Ishikawa (cell line): ENCODE measurements at regions not wholly inside any gene's neighbourhood (a gene's known extent, or its start where the extent isn't known, plus 50 kb on each side); places are given as distances from the start of the nearest gene placed in this dataset.

Source experiments
- CEBPB ChIP-seq: IDR thresholded peaks from 2 replicates; pipeline ENCODE4 v1.6.1; 2012
- CREB1 ChIP-seq: IDR thresholded peaks from 2 replicates; pipeline ENCODE4 v1.6.1; 2012; ENCODE audit warnings: low read depth
- EGR1 ChIP-seq: IDR thresholded peaks from 2 replicates; pipeline ENCODE4 v1.6.1; 2012
- EP300 ChIP-seq: IDR thresholded peaks from 2 replicates; pipeline ENCODE4 v1.6.1; 2012; ENCODE audit warnings: borderline replicate concordance
- FOXM1 ChIP-seq: IDR thresholded peaks from 2 replicates; pipeline ENCODE4 v1.6.1; 2012; ENCODE audit warnings: low read depth, borderline replicate concordance
- MAX ChIP-seq: IDR thresholded peaks from 2 replicates; pipeline ENCODE4 v1.6.1; 2012
- NFIC ChIP-seq: IDR thresholded peaks from 2 replicates; pipeline ENCODE4 v1.6.1; 2012
- RAD21 ChIP-seq: IDR thresholded peaks from 2 replicates; pipeline ENCODE4 v1.6.1; 2012; ENCODE audit warnings: low read depth
- TAF1 ChIP-seq: IDR thresholded peaks from 2 replicates; pipeline ENCODE4 v1.6.1; 2012; ENCODE audit warnings: low read depth, mild to moderate bottlenecking
- TCF12 ChIP-seq: IDR thresholded peaks from 2 replicates; pipeline ENCODE4 v1.6.1; 2012; ENCODE audit warnings: low read depth
- USF1 ChIP-seq: IDR thresholded peaks from 2 replicates; pipeline ENCODE4 v1.6.1; 2012
- YY1 ChIP-seq: IDR thresholded peaks from 2 replicates; pipeline ENCODE4 v1.6.1; 2012; ENCODE audit warnings: low read depth
- ZBTB7A ChIP-seq: IDR thresholded peaks from 2 replicates; pipeline ENCODE4 v1.6.1; 2012; ENCODE audit warnings: low read depth
- TF ChIP-seq, protein P1 (sequence below): IDR thresholded peaks from 2 replicates; pipeline ENCODE4 v1.6.1; 2012; ENCODE audit warnings: low read depth, mild to moderate bottlenecking

DNA sequence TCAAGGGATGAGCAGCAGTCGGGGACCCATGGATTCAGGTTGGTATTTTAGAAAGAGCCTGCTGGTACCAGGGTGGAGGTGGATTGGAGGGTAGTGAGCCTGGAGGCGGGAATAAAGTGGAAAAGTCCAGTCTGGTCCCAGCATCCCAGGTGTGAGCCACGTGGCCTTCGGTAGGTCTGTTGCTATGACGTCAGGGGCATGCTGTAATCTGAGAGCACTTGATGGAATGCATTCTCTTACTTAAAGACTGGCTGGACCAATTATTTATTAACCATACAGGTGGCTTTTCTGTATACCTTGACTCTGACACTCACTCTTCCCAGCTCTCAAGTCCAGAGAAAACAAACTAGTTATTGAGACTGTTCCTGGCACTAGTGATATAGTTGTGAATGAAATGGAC, 389.9 kb upstream of the RGMA start:
- TF ChIP-seq, protein P1, sequence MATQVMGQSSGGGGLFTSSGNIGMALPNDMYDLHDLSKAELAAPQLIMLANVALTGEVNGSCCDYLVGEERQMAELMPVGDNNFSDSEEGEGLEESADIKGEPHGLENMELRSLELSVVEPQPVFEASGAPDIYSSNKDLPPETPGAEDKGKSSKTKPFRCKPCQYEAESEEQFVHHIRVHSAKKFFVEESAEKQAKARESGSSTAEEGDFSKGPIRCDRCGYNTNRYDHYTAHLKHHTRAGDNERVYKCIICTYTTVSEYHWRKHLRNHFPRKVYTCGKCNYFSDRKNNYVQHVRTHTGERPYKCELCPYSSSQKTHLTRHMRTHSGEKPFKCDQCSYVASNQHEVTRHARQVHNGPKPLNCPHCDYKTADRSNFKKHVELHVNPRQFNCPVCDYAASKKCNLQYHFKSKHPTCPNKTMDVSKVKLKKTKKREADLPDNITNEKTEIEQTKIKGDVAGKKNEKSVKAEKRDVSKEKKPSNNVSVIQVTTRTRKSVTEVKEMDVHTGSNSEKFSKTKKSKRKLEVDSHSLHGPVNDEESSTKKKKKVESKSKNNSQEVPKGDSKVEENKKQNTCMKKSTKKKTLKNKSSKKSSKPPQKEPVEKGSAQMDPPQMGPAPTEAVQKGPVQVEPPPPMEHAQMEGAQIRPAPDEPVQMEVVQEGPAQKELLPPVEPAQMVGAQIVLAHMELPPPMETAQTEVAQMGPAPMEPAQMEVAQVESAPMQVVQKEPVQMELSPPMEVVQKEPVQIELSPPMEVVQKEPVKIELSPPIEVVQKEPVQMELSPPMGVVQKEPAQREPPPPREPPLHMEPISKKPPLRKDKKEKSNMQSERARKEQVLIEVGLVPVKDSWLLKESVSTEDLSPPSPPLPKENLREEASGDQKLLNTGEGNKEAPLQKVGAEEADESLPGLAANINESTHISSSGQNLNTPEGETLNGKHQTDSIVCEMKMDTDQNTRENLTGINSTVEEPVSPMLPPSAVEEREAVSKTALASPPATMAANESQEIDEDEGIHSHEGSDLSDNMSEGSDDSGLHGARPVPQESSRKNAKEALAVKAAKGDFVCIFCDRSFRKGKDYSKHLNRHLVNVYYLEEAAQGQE, result no peak
- TF ChIP-seq FOXM1 (no peak), TCF12 (no peak), EGR1 (no peak), CEBPB (no peak), MAX (no peak), EP300 (no peak), YY1 (no peak), RAD21 (no peak), TAF1 (no peak), ZBTB7A (no peak), CREB1 (no peak), USF1 (no peak), NFIC (no peak)
